ENCODE measurements at regions not wholly inside any gene's neighbourhood (a gene's known extent, or its start where the extent isn't known, plus 50 kb on each side); places are given as distances from the start of the nearest gene placed in this dataset.

- no peaks in the 10 kb centered on the region for H3K27me3 ChIP-seq (ENCODE audit: control insufficient read depth in 3 of 3, insufficient read depth in 3 of 3, low read depth in 1 of 3, low read length in 3 of 3)
- no peak overlapping the region for H3K27ac ChIP-seq (replicated peaks; ENCODE audit: low read length)
- no peak overlapping the region for H3K18ac ChIP-seq (ENCODE audit: low read length)
- no peak overlapping the region for H2AK5ac ChIP-seq (ENCODE audit: low read depth, low read length)
- H2BK12ac ChIP-seq (ENCODE audit: low read length) = no peak overlapping the region
- H2BK120ac ChIP-seq (ENCODE audit: low read depth, low read length) = no peak overlapping the region
- H3K14ac ChIP-seq (ENCODE audit: low read length) = no peak overlapping the region
- no peak overlapping the region for H2AFZ ChIP-seq (ENCODE audit: low read length)
- no peak overlapping the region for H4K91ac ChIP-seq (ENCODE audit: low read depth, low read length, poor library complexity)
- no peak overlapping the region for H3K9ac ChIP-seq (ENCODE audit: low read depth, low read length, poor library complexity)
- DNase-seq (ENCODE audit: low spot score) = no peak
- H3K4me3 ChIP-seq (ENCODE audit: low read length in 2 of 2) = no peak overlapping the region
- no peak overlapping the region for H3K4ac ChIP-seq (ENCODE audit: low read length)
- H3K79me1 ChIP-seq (ENCODE audit: low read depth, low read length) = no peaks in the 10 kb centered on the region
- H3K23ac ChIP-seq (ENCODE audit: low read depth, low read length, poor library complexity) = no peak overlapping the region
- no peak overlapping the region for H3K4me2 ChIP-seq (ENCODE audit: insufficient read depth, low read length, poor library complexity, severe bottlenecking)
- no peaks in the 10 kb centered on the region for H3K36me3 ChIP-seq (replicated peaks in 1 of 2; ENCODE audit: control insufficient read depth in 2 of 2, insufficient read depth in 2 of 2, low read length in 2 of 2)
- WGBS, 2 donors (ENCODE audit: extremely low coverage in 2 of 2, insufficient read length in 2 of 2, insufficient replicate concordance in 1 of 2) = no CpG with 5 or more reads among the region's 1 CpG
- H2BK15ac ChIP-seq (ENCODE audit: low read length) = no peak overlapping the region
- H4K8ac ChIP-seq (ENCODE audit: low read depth, low read length) = no peak overlapping the region
- H2BK5ac ChIP-seq (ENCODE audit: low read length) = no peak overlapping the region
- peaks cover 2 to 4% of the 10 kb centered on the region in 2 donors for H3K4me1 ChIP-seq (ENCODE audit: control insufficient read depth in 2 of 2, insufficient read depth in 1 of 2, low read depth in 1 of 2, low read length in 2 of 2)
- peaks cover 2 to 4% of the 10 kb centered on the region in 2 donors for H3K9me3 ChIP-seq (replicated peaks in 1 of 2; ENCODE audit: control insufficient read depth in 2 of 2, insufficient read depth in 1 of 2, low read depth in 1 of 2, low read length in 2 of 2)
These were observed 103.8 kb upstream of the CFAP20DC start for GRCh38 chr3:59153648-59154047.

- no peaks in the 10 kb centered on the region for H3K36me3 ChIP-seq (replicated peaks in 1 of 2; ENCODE audit: control insufficient read depth in 2 of 2, insufficient read depth in 2 of 2, low read length in 2 of 2)
- no peak overlapping the region for H3K4ac ChIP-seq (ENCODE audit: low read length)
- no peak overlapping the region for H3K23ac ChIP-seq (ENCODE audit: low read depth, low read length, poor library complexity)
- no peak overlapping the region for H3K4me3 ChIP-seq (ENCODE audit: low read length in 2 of 2)
- no peak overlapping the region for H2AK5ac ChIP-seq (ENCODE audit: low read depth, low read length)
- DNase-seq (ENCODE audit: low spot score) = no peak
- H3K14ac ChIP-seq (ENCODE audit: low read length) = no peak overlapping the region
- no peaks in the 10 kb centered on the region for H3K79me1 ChIP-seq (ENCODE audit: low read depth, low read length)
- no peak overlapping the region for H4K91ac ChIP-seq (ENCODE audit: low read depth, low read length, poor library complexity)
- H4K8ac ChIP-seq (ENCODE audit: low read depth, low read length) = no peak overlapping the region
- H3K9me3 ChIP-seq (replicated peaks in 1 of 2; ENCODE audit: control insufficient read depth in 2 of 2, insufficient read depth in 1 of 2, low read depth in 1 of 2, low read length in 2 of 2) = peaks cover 2 to 4% of the 10 kb centered on the region in 2 donors
- no peak overlapping the region for H3K27ac ChIP-seq (replicated peaks; ENCODE audit: low read length)
- no peak overlapping the region for H2BK120ac ChIP-seq (ENCODE audit: low read depth, low read length)
- WGBS, 2 donors (ENCODE audit: extremely low coverage in 2 of 2, insufficient read length in 2 of 2, insufficient replicate concordance in 1 of 2) = no CpG with 5 or more reads among the region's 2 CpGs
- H2AFZ ChIP-seq (ENCODE audit: low read length) = no peak overlapping the region
- no peak overlapping the region for H2BK5ac ChIP-seq (ENCODE audit: low read length)
- no peak overlapping the region for H3K4me2 ChIP-seq (ENCODE audit: insufficient read depth, low read length, poor library complexity, severe bottlenecking)
- no peak overlapping the region for H3K18ac ChIP-seq (ENCODE audit: low read length)
- peaks cover 2 to 4% of the 10 kb centered on the region in 2 donors for H3K4me1 ChIP-seq (ENCODE audit: control insufficient read depth in 2 of 2, insufficient read depth in 1 of 2, low read depth in 1 of 2, low read length in 2 of 2)
- H2BK12ac ChIP-seq (ENCODE audit: low read length) = no peak overlapping the region
- H3K9ac ChIP-seq (ENCODE audit: low read depth, low read length, poor library complexity) = no peak overlapping the region
- H2BK15ac ChIP-seq (ENCODE audit: low read length) = no peak overlapping the region
- H3K27me3 ChIP-seq (ENCODE audit: control insufficient read depth in 3 of 3, insufficient read depth in 3 of 3, low read depth in 1 of 3, low read length in 3 of 3) = no peaks in the 10 kb centered on the region
These were observed 103.1 kb upstream of the CFAP20DC start for GRCh38 chr3:59152943-59153342.

- Histone ChIP-seq H3K4me3 (ENCODE audit: low read length in 2 of 2) (no peak overlapping the region), H3K4me1 (ENCODE audit: control insufficient read depth in 2 of 2, insufficient read depth in 1 of 2, low read depth in 1 of 2, low read length in 2 of 2) (peaks cover 2 to 4% of the 10 kb centered on the region in 2 donors), H3K27me3 (ENCODE audit: control insufficient read depth in 3 of 3, insufficient read depth in 3 of 3, low read depth in 1 of 3, low read length in 3 of 3) (no peaks in the 10 kb centered on the region), H2AK5ac (ENCODE audit: low read depth, low read length) (no peak overlapping the region), H3K14ac (ENCODE audit: low read length) (no peak overlapping the region), H3K79me1 (ENCODE audit: low read depth, low read length) (no peaks in the 10 kb centered on the region), H2BK15ac (ENCODE audit: low read length) (no peak overlapping the region), H3K9me3 (replicated peaks in 1 of 2; ENCODE audit: control insufficient read depth in 2 of 2, insufficient read depth in 1 of 2, low read depth in 1 of 2, low read length in 2 of 2) (peaks cover 2 to 12% of the 10 kb centered on the region in 2 donors), H2AFZ (ENCODE audit: low read length) (peak overlapping the region; percentile 78), H3K27ac (replicated peaks; ENCODE audit: low read length) (no peak overlapping the region), H2BK12ac (ENCODE audit: low read length) (no peak overlapping the region), H4K91ac (ENCODE audit: low read depth, low read length, poor library complexity) (no peak overlapping the region), H4K8ac (ENCODE audit: low read depth, low read length) (no peak overlapping the region), H2BK120ac (ENCODE audit: low read depth, low read length) (no peak overlapping the region), H3K4me2 (ENCODE audit: insufficient read depth, low read length, poor library complexity, severe bottlenecking) (no peak overlapping the region), H3K36me3 (replicated peaks in 1 of 2; ENCODE audit: control insufficient read depth in 2 of 2, insufficient read depth in 2 of 2, low read length in 2 of 2) (no peaks in the 10 kb centered on the region), H2BK5ac (ENCODE audit: low read length) (no peak overlapping the region), H3K4ac (ENCODE audit: low read length) (no peak overlapping the region), H3K23ac (ENCODE audit: low read depth, low read length, poor library complexity) (no peak overlapping the region), H3K9ac (ENCODE audit: low read depth, low read length, poor library complexity) (no peak overlapping the region), H3K18ac (ENCODE audit: low read length) (no peak overlapping the region)
- no CpG with 5 or more reads among the region's 3 CpGs for WGBS, 2 donors (ENCODE audit: extremely low coverage in 2 of 2, insufficient read length in 2 of 2, insufficient replicate concordance in 1 of 2)
- DNase-seq (ENCODE audit: low spot score) = peak; percentile 5
These were observed 100.2 kb upstream of the CFAP20DC start for GRCh38 chr3:59150039-59150438.

GRCh38 chr3:59149166-59149565 lies 99.3 kb upstream of the CFAP20DC start:
- no peak for DNase-seq (ENCODE audit: low spot score)
- no peak overlapping the region for H3K4me2 ChIP-seq (ENCODE audit: insufficient read depth, low read length, poor library complexity, severe bottlenecking)
- no peak overlapping the region for H4K8ac ChIP-seq (ENCODE audit: low read depth, low read length)
- no peak overlapping the region for H2BK120ac ChIP-seq (ENCODE audit: low read depth, low read length)
- H2BK5ac ChIP-seq (ENCODE audit: low read length) = no peak overlapping the region
- no peak overlapping the region for H3K18ac ChIP-seq (ENCODE audit: low read length)
- no peak overlapping the region for H3K14ac ChIP-seq (ENCODE audit: low read length)
- H2AFZ ChIP-seq (ENCODE audit: low read length) = no peak overlapping the region
- no peak overlapping the region for H2BK12ac ChIP-seq (ENCODE audit: low read length)
- peaks cover 2 to 12% of the 10 kb centered on the region in 2 donors for H3K9me3 ChIP-seq (replicated peaks in 1 of 2; ENCODE audit: control insufficient read depth in 2 of 2, insufficient read depth in 1 of 2, low read depth in 1 of 2, low read length in 2 of 2)
- H3K4me1 ChIP-seq (ENCODE audit: control insufficient read depth in 2 of 2, insufficient read depth in 1 of 2, low read depth in 1 of 2, low read length in 2 of 2) = peaks cover 2 to 4% of the 10 kb centered on the region in 2 donors
- no peaks in the 10 kb centered on the region for H3K36me3 ChIP-seq (replicated peaks in 1 of 2; ENCODE audit: control insufficient read depth in 2 of 2, insufficient read depth in 2 of 2, low read length in 2 of 2)
- no peak overlapping the region for H3K27ac ChIP-seq (replicated peaks; ENCODE audit: low read length)
- H3K23ac ChIP-seq (ENCODE audit: low read depth, low read length, poor library complexity) = no peak overlapping the region
- H2AK5ac ChIP-seq (ENCODE audit: low read depth, low read length) = no peak overlapping the region
- no peak overlapping the region for H3K4ac ChIP-seq (ENCODE audit: low read length)
- no peaks in the 10 kb centered on the region for H3K27me3 ChIP-seq (ENCODE audit: control insufficient read depth in 3 of 3, insufficient read depth in 3 of 3, low read depth in 1 of 3, low read length in 3 of 3)
- H4K91ac ChIP-seq (ENCODE audit: low read depth, low read length, poor library complexity) = no peak overlapping the region
- no peak overlapping the region for H2BK15ac ChIP-seq (ENCODE audit: low read length)
- H3K9ac ChIP-seq (ENCODE audit: low read depth, low read length, poor library complexity) = no peak overlapping the region
- no CpG with 5 or more reads among the region's 2 CpGs for WGBS, 2 donors (ENCODE audit: extremely low coverage in 2 of 2, insufficient read length in 2 of 2, insufficient replicate concordance in 1 of 2)
- no peaks in the 10 kb centered on the region for H3K79me1 ChIP-seq (ENCODE audit: low read depth, low read length)
- H3K4me3 ChIP-seq (ENCODE audit: low read length in 2 of 2) = no peak overlapping the region

Data from neuronal stem cell (in vitro differentiated cells).